ENCODE measurements at regions not wholly inside any gene's neighbourhood (a gene's known extent, or its start where the extent isn't known, plus 50 kb on each side); places are given as distances from the start of the nearest gene placed in this dataset.

DNA sequence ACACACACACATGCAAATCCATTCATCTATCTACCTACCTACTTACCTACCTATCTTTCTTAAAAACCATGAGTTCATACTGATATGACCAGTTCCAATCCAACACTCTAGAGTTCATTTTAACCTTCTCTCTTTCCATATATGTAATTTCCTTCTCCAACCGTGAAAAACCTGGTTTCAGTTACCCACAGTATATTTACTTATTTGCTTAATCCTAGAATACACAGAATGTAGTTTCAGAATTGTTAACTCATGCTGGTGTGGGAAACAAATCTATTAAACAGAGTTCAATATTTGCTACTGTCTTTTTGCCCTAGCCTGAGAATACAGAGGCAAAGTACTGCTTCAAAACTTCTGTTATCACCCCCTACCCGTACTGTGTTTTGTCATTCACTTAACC lies 101.3 kb downstream of the RRM1 start:
- no peak overlapping the region for H3K4me3 ChIP-seq (ENCODE audit: control extremely low read depth in 1 of 5, extremely low read depth in 1 of 5, insufficient read depth in 1 of 5, low read depth in 2 of 5, low read length in 4 of 5)
- H3K4me2 ChIP-seq (replicated peaks; ENCODE audit: low read depth, low read length, poor library complexity, severe bottlenecking): no peak overlapping the region
- H3K4me1 Mint-ChIP-seq: no peaks in the 10 kb centered on the region
- no peak overlapping the region for H3K27ac ChIP-seq (ENCODE audit: low read length in 2 of 2)
- ChIA-PET CTCF (no interaction called here), POLR2A (no interaction called here)
- no CpG with 5 or more reads among the region's 2 CpGs for WGBS (ENCODE audit: insufficient coverage)
- H3K27me3 ChIP-seq (replicated peaks in 1 of 4; ENCODE audit: control extremely low read depth in 1 of 4, control insufficient read depth in 3 of 4, insufficient read depth in 4 of 4, low read length in 3 of 4): peaks cover 0 to under 1% (median 0%) of the 10 kb centered on the region in 4 experiments
- H3K9me3 Mint-ChIP-seq (ENCODE audit: insufficient read depth): no peaks in the 10 kb centered on the region
- H3K4me3 Mint-ChIP-seq: no peak overlapping the region
- no peaks in the 10 kb centered on the region for H3K4me1 ChIP-seq (ENCODE audit: control insufficient read depth in 2 of 2, insufficient read depth in 2 of 2, low read length in 2 of 2)
- no peak for TF ChIP-seq CTCF (IDR thresholded peaks at IDR 0.05)
- no peak for TF ChIP-seq EZH2 (IDR thresholded peaks at IDR 0.05; ENCODE audit: borderline replicate concordance, insufficient read depth, low read depth, low read length, poor library complexity, severe bottlenecking)
- H3K9me3 ChIP-seq (ENCODE audit: control extremely low read depth in 1 of 3, control insufficient read depth in 2 of 3, insufficient read depth in 1 of 3, low read length in 2 of 3): no peaks in the 10 kb centered on the region
- H3K27ac Mint-ChIP-seq: no peak overlapping the region
- H4K20me1 ChIP-seq (ENCODE audit: control insufficient read depth, insufficient read depth, low read length, poor library complexity, severe bottlenecking): no peaks in the 10 kb centered on the region
- no peak for DNase-seq
- H3K9ac ChIP-seq (ENCODE audit: low read length): no peak overlapping the region
- intact Hi-C loops (cut with micrococcal nuclease): no loop called here
- H3K27me3 Mint-ChIP-seq: peaks cover 33% of the 10 kb centered on the region
- H3K36me3 ChIP-seq (replicated peaks in 1 of 2; ENCODE audit: control extremely low read depth in 1 of 2, control insufficient read depth in 1 of 2, extremely low read depth in 1 of 2, insufficient read depth in 2 of 2, low read length in 1 of 2): no peaks in the 10 kb centered on the region
- H2AFZ ChIP-seq (ENCODE audit: insufficient read depth, low read depth, low read length, poor library complexity, severe bottlenecking): no peak overlapping the region
- no peaks in the 10 kb centered on the region for H3K79me2 ChIP-seq (ENCODE audit: control insufficient read depth, insufficient read depth, low read length)
- ATAC-seq (ENCODE audit: low read depth): no peak

DNA sequence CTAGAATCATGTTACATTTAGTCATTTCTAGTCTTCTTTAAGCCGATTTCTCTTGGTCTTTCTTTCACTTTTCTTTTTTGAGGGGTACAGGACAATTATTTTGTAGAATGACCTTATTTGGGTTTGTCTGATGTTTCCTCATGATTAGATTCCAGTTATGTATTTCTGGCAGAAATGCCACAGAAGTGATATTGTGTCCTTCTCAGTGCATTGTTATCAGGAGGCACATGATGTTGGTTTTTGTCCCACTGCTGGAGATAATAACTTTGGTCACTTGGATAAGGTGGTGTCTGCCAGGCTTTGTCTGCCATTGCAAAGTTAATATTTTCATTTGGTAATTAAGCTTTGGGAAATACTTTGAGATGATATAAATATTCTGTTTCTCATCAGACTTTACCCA lies 100.3 kb downstream of the RRM1 start:
- DNase-seq: no peak
- Histone ChIP-seq H2AFZ (ENCODE audit: insufficient read depth, low read depth, low read length, poor library complexity, severe bottlenecking) (no peak overlapping the region), H3K27ac (ENCODE audit: low read length in 2 of 2) (no peak overlapping the region), H3K36me3 (replicated peaks in 1 of 2; ENCODE audit: control extremely low read depth in 1 of 2, control insufficient read depth in 1 of 2, extremely low read depth in 1 of 2, insufficient read depth in 2 of 2, low read length in 1 of 2) (no peaks in the 10 kb centered on the region), H3K9me3 (ENCODE audit: control extremely low read depth in 1 of 3, control insufficient read depth in 2 of 3, insufficient read depth in 1 of 3, low read length in 2 of 3) (no peaks in the 10 kb centered on the region), H3K4me2 (replicated peaks; ENCODE audit: low read depth, low read length, poor library complexity, severe bottlenecking) (no peak overlapping the region), H3K79me2 (ENCODE audit: control insufficient read depth, insufficient read depth, low read length) (no peaks in the 10 kb centered on the region), H3K27me3 (replicated peaks in 1 of 4; ENCODE audit: control extremely low read depth in 1 of 4, control insufficient read depth in 3 of 4, insufficient read depth in 4 of 4, low read length in 3 of 4) (peaks cover 0 to 9% (median 1%) of the 10 kb centered on the region in 4 experiments), H3K4me3 (ENCODE audit: control extremely low read depth in 1 of 5, extremely low read depth in 1 of 5, insufficient read depth in 1 of 5, low read depth in 2 of 5, low read length in 4 of 5) (no peak overlapping the region), H3K9ac (ENCODE audit: low read length) (no peak overlapping the region), H4K20me1 (ENCODE audit: control insufficient read depth, insufficient read depth, low read length, poor library complexity, severe bottlenecking) (no peaks in the 10 kb centered on the region), H3K4me1 (ENCODE audit: control insufficient read depth in 2 of 2, insufficient read depth in 2 of 2, low read length in 2 of 2) (no peaks in the 10 kb centered on the region)
- ChIA-PET POLR2A (no interaction called here), CTCF (no interaction called here)
- Mint-ChIP-seq H3K4me1 (no peaks in the 10 kb centered on the region), H3K27ac (no peak overlapping the region), H3K4me3 (no peak overlapping the region), H3K27me3 (peaks cover 34% of the 10 kb centered on the region), H3K9me3 (ENCODE audit: insufficient read depth) (no peaks in the 10 kb centered on the region)
- no CpG with 5 or more reads among the region's 1 CpG for WGBS (ENCODE audit: insufficient coverage)
- intact Hi-C loops (cut with micrococcal nuclease): no loop called here
- no peak for TF ChIP-seq CTCF (IDR thresholded peaks at IDR 0.05)
- TF ChIP-seq EZH2 (IDR thresholded peaks at IDR 0.05; ENCODE audit: borderline replicate concordance, insufficient read depth, low read depth, low read length, poor library complexity, severe bottlenecking): no peak
- ATAC-seq (ENCODE audit: low read depth): no peak

Measured in B cell (primary cell).